Activated T-cell treated with anti-CD3 and anti-CD28 coated beads, Interleukin-2, amount 50 U/mL, for 72 hours (primary cell): ENCODE measurements at regions not wholly inside any gene's neighbourhood (a gene's known extent, or its start where the extent isn't known, plus 50 kb on each side); places are given as distances from the start of the nearest gene placed in this dataset.

Experiments used
- ATAC-seq, 2 donors: fragments of 150-1000 bp; cut with Tn5 transposase; replicated peaks in 1 of 2; 2 replicates each; pipeline ENCODE4 v1.10.0; 2021; ENCODE audit warnings: moderate library complexity in 2 of 2, mild to moderate bottlenecking in 1 of 2
- DNase-seq, 2 donors: peaks; one replicate each; pipeline ENCODE4 v3.0.0; 2021 to 2022; ENCODE audit warnings: mixed read lengths in 1 of 2
- H3K27ac Mint-ChIP-seq: one replicate; pipeline ENCODE4 v1.8.0; 2022; ENCODE audit warnings: mild to moderate bottlenecking, moderate library complexity, mixed read lengths
- H3K27me3 Mint-ChIP-seq: one replicate; pipeline ENCODE4 v1.8.0; 2022; ENCODE audit warnings: low read depth, mixed read lengths
- H3K36me3 Mint-ChIP-seq, 2 donors: one replicate each; pipeline ENCODE4 v1.8.0; 2022; ENCODE audit warnings: mixed read lengths in 2 of 2, mild to moderate bottlenecking in 1 of 2; ENCODE audit not compliant: insufficient read depth in 2 of 2
- H3K4me1 Mint-ChIP-seq: one replicate; pipeline ENCODE4 v1.8.0; 2022; ENCODE audit warnings: low read depth, mixed read lengths
- H3K4me3 Mint-ChIP-seq, 2 donors: one replicate each; pipeline ENCODE4 v1.8.0; 2022; ENCODE audit warnings: mild to moderate bottlenecking in 2 of 2, mixed read lengths in 2 of 2, moderate library complexity in 2 of 2
- H3K9me3 Mint-ChIP-seq, 2 donors: one replicate each; pipeline ENCODE4 v1.8.0; 2022; ENCODE audit warnings: mixed read lengths in 2 of 2

DNA sequence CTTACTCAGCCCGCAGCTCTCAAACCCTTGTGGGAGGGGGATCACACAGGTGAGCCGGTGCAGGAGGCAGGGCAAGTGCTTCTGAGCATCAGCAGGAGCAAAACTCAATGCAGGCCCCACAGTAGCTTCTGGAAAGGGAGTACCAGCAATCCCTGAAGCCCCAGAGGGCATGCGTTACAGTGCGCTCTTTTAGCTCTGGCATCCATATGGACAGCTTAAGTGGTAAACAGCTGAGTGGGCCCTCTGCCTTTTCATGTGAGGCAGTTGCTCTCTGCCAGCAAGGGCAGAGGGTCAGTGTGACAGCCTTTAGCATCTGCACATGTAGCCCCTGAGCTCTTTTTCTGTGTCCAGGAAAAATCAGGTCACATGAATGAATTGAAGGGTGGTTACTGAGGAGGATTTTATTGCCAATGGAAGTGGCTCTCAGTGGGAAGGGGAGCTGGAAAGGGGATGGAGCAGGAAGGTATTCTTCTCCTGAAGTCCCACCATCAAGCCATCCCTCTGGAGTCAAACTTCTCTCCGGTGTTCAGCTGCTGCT is 464.3 kb upstream of the THRB start:
- DNase-seq (no peak), ATAC-seq (no peak)
- Mint-ChIP-seq H3K9me3 (peaks cover 4 to 5% of the 10 kb centered on the region in 2 donors), H3K4me1 (no peaks in the 10 kb centered on the region), H3K4me3 (no peak overlapping the region), H3K27me3 (no peaks in the 10 kb centered on the region), H3K27ac (no peak overlapping the region), H3K36me3 (no peaks in the 10 kb centered on the region)

DNA sequence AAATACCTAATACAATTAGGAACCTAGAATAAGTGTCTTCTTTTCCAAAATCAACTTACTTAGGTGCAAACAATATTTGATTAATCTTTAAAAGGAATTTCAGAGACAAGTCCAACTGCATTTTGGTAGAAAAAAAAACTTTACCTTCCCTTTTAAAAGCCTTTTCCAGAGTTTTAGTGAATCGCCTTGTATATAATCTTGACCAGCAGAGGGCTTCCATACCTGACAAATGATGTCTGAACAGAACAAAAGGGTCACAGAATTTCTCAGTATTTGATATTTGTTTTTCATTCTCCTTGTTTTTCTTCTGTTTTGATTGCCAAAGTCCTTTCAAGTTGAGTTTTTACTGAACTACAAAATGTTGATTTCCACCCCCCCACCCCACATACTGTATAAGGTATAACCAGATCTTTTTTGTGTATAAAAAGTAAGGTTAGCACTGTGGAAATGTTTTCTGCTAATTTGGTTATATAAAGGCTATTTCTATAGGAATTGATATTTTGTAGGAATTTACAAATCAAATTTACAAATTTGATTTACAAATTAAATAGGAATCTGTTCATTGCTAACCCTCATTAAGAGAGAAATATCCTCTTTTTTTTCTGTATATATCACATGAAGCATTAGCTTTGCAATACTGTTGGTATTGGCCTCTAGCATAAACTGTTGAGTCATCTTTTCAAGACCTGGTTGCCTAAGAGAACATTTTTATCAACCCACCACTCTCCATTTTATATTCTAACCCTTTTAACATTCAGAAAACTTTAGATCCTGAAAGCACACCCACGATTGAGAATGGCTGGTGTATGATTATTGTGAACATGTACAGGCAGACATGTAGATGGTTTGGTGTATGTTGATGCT is 464.1 kb upstream of the RARB start:
- Mint-ChIP-seq H3K9me3 (peaks cover 3 to 7% of the 10 kb centered on the region in 2 donors), H3K36me3 (no peaks in the 10 kb centered on the region), H3K4me3 (no peak overlapping the region), H3K4me1 (no peaks in the 10 kb centered on the region), H3K27me3 (no peaks in the 10 kb centered on the region), H3K27ac (no peak overlapping the region)
- ATAC-seq: no peak
- DNase-seq: no peak

DNA sequence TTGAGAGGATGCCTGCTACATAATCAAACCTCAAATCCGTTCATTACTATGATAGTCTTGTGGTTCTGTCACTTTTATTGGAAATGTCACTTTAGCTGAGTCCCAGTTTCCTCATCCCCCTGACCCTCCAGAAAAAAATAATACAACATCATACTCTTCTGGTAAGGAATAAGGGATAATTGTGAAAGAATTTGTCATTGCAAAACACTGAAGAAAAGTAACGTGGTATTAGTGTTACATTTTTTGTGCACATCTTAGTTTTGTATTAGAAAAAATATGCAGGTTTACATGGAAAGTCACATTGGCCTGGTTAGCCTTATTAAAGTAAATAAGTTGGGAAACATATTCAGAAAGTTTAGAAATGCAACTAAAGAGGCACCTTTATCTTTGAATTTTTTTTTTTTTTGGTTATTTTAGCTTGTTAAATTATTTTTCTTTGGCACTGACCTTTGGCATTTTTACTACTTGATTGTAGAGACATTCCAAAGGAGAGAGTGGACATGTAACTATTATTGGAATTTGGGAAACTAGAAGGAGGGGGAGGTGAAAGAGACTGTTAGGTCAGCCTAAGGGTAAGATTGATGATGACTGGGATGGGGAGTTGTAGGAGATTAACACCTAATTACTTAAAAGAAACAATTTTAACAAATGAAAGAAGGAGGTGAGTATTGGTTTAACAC is 462.2 kb upstream of the RARB start:
- Mint-ChIP-seq H3K9me3 (peaks cover 3 to 6% of the 10 kb centered on the region in 2 donors), H3K36me3 (no peaks in the 10 kb centered on the region)

DNA sequence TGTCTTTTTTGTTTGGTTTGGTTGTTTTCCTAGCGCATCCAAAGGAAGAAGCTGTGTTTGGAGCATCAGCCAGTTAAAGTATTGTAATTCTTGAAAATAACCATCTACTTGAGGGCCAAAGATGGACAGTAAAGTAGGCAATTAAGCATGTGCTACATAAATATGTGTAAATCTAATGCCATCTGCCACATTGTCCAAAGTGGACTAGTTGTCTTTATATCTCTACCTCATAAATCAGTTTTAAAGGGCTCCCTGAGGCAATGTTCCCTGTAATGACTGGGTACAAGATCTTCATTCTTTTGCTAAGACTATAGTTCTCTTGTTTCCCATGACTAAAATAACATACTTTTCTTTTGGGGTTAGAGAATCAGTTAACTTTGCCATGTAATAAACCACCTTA is 460.0 kb upstream of the RARB start:
- peaks cover under 1 to 4% of the 10 kb centered on the region in 2 donors for H3K9me3 Mint-ChIP-seq
- no peak overlapping the region for H3K27ac Mint-ChIP-seq
- DNase-seq (no peak), ATAC-seq (no peak)
- no peaks in the 10 kb centered on the region for H3K27me3 Mint-ChIP-seq
- no peaks in the 10 kb centered on the region for H3K4me1 Mint-ChIP-seq
- H3K4me3 Mint-ChIP-seq: no peak overlapping the region
- H3K36me3 Mint-ChIP-seq: no peaks in the 10 kb centered on the region

More for the DNA sequence above, 462.2 kb upstream of the RARB start:
- Mint-ChIP-seq H3K27me3 (no peaks in the 10 kb centered on the region), H3K4me1 (no peaks in the 10 kb centered on the region), H3K4me3 (no peak overlapping the region), H3K27ac (no peak overlapping the region)
- DNase-seq (no peak), ATAC-seq (no peak)

DNA sequence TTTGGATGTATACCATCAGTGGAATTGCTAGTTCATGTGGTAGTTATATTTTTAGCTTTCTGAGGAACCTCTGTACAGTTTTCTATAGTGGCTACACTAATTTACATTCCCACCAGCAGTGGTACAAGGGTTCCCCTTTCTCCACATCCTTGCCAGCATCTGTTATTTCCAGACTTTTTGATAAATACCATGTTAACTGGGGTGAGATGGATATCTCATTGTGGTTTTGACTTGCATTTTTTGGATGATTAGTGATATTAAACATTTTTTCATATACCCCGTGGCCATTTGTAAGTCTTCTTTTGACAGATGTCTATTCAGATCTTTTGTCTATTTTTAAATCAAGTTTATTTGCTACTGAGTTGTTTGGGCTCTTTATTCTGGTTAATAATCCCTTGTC is 455.6 kb upstream of the RARB start:
- Mint-ChIP-seq H3K4me3 (no peak overlapping the region), H3K27me3 (no peaks in the 10 kb centered on the region), H3K36me3 (no peaks in the 10 kb centered on the region), H3K4me1 (no peaks in the 10 kb centered on the region), H3K9me3 (no peaks in the 10 kb centered on the region), H3K27ac (no peak overlapping the region)
- DNase-seq: no peak
- ATAC-seq: no peak

DNA sequence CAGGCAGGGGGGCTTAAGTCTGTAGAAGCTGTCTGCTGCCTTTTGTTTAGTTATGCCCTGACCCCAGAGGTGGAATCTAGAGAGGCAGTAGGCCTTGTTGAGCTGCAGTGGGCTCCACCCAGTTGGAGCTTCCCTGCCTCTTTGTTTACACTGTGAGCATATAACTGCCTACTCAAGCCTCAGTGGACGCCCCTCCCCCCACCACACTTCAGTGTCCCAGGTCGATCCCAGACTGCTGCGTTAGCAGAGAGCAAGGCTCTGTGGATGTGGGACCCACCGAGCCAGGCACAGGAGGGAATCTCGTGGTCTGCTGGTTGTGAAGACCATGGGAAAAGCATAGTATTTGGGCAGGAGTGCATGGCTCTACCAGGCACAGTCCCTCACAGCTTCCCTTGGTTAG is 446.8 kb upstream of the RARB start:
- H3K4me1 Mint-ChIP-seq: no peaks in the 10 kb centered on the region
- H3K36me3 Mint-ChIP-seq: no peaks in the 10 kb centered on the region
- H3K27me3 Mint-ChIP-seq: no peaks in the 10 kb centered on the region
- DNase-seq (no peak), ATAC-seq (no peak)
- H3K9me3 Mint-ChIP-seq: peaks cover 5 to 11% of the 10 kb centered on the region in 2 donors
- H3K27ac Mint-ChIP-seq: no peak overlapping the region
- no peak overlapping the region for H3K4me3 Mint-ChIP-seq

DNA sequence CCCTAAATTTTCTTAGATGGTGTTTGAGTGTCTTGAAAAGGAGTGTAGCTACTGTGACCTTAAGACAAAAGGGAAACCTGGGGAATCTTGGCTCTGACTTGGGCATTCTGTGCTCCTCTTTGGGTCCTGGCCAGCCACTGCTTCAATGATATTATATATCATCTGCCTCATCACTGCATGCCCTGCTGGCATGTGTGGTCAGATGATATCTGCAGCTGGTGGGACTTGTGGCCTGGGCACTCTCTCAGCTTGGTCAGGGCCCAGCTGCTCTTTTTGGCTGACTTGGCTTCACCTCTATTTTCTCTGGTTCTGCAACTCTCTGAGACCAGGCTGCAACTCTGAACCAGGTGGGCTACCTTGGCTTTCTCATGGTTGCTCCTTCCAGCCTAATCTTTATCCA is 446.1 kb upstream of the RARB start:
- Mint-ChIP-seq H3K27ac (no peak overlapping the region), H3K9me3 (peaks cover 5 to 11% of the 10 kb centered on the region in 2 donors), H3K27me3 (no peaks in the 10 kb centered on the region), H3K4me3 (no peak overlapping the region), H3K36me3 (no peaks in the 10 kb centered on the region), H3K4me1 (no peaks in the 10 kb centered on the region)
- ATAC-seq (no peak), DNase-seq (no peak)

DNA sequence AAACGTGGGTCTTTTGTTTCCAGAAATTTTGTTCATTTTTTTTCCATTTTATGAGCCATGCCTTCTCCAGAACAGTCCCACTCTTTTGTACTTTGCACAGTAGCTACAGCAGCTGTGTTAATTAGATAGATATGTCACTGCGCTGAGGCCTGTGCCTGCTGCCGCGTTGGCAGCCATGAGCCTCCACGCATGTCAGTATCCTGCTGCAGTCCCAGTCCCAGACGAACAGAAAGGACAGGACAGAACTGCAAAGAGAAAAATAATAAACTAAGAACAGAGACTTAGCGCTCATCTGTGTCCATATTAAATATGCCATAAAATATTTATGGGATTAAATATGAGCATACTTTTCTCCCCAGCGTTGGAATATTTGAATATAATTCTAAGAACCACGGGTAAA is 442.4 kb upstream of the RARB start:
- no peak overlapping the region for H3K4me3 Mint-ChIP-seq
- H3K27me3 Mint-ChIP-seq: no peaks in the 10 kb centered on the region
- H3K9me3 Mint-ChIP-seq: no peaks in the 10 kb centered on the region
- H3K27ac Mint-ChIP-seq: no peak overlapping the region
- ATAC-seq (no peak), DNase-seq (no peak)
- H3K36me3 Mint-ChIP-seq: no peaks in the 10 kb centered on the region
- no peaks in the 10 kb centered on the region for H3K4me1 Mint-ChIP-seq

DNA sequence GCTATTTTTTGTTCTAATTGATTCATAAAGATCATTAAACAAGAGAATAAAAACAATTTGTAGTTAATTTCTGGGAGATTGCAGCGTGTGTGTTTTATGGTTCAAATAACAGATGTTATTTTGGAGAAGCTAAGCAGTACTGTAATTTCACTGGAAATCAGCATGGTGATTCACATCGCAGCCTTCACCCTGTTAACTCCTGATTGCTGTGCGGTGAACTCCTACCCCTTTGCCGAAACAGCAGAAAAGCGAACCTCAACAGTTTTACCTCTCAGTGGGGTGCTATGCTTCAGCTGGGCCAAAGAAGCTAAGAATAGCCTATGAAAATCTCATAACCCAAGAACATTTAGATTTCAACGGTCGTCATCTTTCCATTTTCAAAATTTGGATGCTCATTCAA is 441.5 kb upstream of the RARB start:
- Mint-ChIP-seq H3K9me3 (no peaks in the 10 kb centered on the region), H3K4me3 (no peak overlapping the region), H3K36me3 (no peaks in the 10 kb centered on the region), H3K27ac (no peak overlapping the region), H3K4me1 (no peaks in the 10 kb centered on the region), H3K27me3 (no peaks in the 10 kb centered on the region)
- no peak for DNase-seq
- no peak for ATAC-seq

DNA sequence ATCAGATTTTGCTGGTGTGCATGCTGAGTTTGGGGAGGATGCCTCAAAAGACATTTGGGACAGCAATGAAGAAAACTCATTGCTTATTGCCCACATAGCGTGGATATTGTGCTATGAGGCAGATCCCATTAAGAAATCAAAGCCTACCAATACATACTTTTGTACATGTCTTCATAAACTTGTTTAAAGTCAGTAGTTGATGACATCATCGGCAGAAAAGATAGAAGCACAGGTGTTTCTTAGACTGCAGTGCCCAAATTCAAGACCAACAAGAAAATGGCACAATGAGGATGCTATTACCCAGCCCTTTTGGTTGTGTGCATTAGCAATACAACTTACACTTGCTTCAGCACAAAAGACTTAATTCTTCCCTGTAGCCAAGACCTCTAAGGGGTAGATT is 428.7 kb upstream of the RARB start:
- Mint-ChIP-seq H3K27ac (no peak overlapping the region), H3K4me1 (no peaks in the 10 kb centered on the region), H3K4me3 (no peak overlapping the region), H3K9me3 (peaks cover 0 to 4% of the 10 kb centered on the region in 2 donors), H3K36me3 (peaks cover 0 to 1% of the 10 kb centered on the region in 2 donors), H3K27me3 (no peaks in the 10 kb centered on the region)
- ATAC-seq: no peak
- DNase-seq: no peak

DNA sequence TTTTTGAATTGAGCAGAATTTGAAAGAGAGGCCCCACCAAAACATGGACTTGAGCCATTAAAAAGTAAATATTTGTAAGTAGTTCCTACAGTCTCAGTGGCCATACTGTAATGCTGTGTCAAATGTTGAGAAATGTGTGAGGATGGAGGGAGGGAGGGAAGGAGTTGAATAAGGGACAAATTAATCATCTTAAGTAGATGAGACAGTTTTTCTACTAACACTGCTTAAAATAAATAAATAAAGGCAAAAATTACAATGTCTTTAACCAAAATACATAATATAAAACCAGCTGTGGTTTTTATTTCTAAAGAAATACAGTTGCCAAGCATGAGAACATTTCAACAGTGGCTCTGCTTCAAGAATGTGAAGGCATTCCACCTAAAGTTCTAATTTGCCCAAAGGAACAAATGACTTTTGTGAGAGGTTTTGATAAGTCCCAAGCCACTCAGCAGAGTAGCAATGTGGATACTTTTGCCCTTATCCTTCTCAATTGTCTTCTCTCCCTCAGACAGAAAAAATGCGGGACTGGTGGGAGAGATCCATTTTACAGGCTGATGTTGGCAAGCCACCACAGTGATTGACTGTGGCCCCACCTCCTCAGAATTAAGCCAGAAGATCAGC is 427.0 kb upstream of the RARB start:
- H3K9me3 Mint-ChIP-seq: no peaks in the 10 kb centered on the region
- no peak overlapping the region for H3K27ac Mint-ChIP-seq
- DNase-seq (no peak), ATAC-seq (no peak)
- H3K4me1 Mint-ChIP-seq: no peaks in the 10 kb centered on the region
- H3K4me3 Mint-ChIP-seq: no peak overlapping the region
- no peaks in the 10 kb centered on the region for H3K27me3 Mint-ChIP-seq
- no peaks in the 10 kb centered on the region for H3K36me3 Mint-ChIP-seq

DNA sequence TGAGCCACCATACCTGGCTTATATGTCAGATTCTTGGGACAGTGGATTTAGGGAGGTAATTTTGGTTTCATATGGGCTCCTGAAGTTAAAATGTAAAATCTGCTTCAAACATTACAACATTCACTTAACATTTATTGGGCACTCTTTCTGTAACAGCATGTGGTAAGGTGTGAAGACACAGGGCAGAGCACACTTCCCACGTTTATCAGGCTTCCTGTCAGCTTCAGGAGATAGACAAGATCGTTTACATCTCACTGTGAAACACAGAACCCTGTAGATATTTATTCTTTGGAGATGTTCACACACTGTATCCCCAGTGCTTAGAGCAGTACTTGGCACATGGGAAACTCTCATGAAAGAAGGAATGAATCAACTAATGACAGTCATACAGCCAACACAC is 426.0 kb upstream of the RARB start:
- Mint-ChIP-seq H3K27me3 (no peaks in the 10 kb centered on the region), H3K36me3 (no peaks in the 10 kb centered on the region), H3K4me1 (no peaks in the 10 kb centered on the region), H3K9me3 (no peaks in the 10 kb centered on the region), H3K27ac (no peak overlapping the region), H3K4me3 (no peak overlapping the region)
- no peak for ATAC-seq
- no peak for DNase-seq

DNA sequence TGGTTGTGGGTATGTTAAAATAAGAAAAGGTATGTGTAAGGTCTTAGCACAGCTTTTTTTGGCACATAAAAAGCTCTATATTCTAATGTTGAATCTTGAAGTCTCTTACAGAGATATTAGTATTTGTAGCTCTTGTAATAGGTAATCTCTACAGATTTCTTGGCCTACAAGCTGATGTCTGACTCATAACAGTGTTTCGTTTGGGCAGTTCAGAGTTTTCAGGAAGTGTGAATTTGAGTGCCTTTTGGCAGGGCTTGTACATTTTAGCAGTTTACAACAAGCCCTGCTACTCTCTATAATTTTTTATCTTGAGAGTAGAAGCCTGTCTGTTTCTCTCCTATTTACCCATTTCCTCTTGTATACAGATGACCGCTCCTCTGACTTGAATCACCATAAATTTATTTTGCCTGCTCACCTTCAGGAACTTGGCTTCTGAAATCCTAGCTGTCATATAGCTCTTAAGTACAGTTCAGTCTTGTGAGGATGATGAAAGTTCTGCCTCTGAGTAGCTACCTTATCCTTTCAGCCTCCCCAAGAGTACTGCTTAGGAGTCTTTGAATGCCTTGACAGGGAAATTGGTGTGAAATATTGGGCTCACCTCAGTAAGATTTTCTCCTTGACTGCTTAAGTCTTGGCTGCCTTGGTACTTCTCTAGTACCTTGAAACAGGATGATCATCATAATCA is 419.9 kb upstream of the RARB start:
- Mint-ChIP-seq H3K27me3 (no peaks in the 10 kb centered on the region), H3K36me3 (no peaks in the 10 kb centered on the region), H3K4me3 (no peak overlapping the region), H3K4me1 (no peaks in the 10 kb centered on the region), H3K27ac (no peak overlapping the region), H3K9me3 (no peaks in the 10 kb centered on the region)
- ATAC-seq (no peak), DNase-seq (no peak)
